GM19328 (cell line): ENCODE measurements at regions not wholly inside any gene's neighbourhood (a gene's known extent, or its start where the extent isn't known, plus 50 kb on each side); places are given as distances from the start of the nearest gene placed in this dataset.

Source experiments
- ATAC-seq: cut with Tn5 transposase; IDR thresholded peaks from one replicate; pipeline ENCODE4 v1.9.1; 2021; ENCODE audit warnings: mild to moderate bottlenecking, moderate library complexity; ENCODE audit not compliant: unreplicated experiment

DNA sequence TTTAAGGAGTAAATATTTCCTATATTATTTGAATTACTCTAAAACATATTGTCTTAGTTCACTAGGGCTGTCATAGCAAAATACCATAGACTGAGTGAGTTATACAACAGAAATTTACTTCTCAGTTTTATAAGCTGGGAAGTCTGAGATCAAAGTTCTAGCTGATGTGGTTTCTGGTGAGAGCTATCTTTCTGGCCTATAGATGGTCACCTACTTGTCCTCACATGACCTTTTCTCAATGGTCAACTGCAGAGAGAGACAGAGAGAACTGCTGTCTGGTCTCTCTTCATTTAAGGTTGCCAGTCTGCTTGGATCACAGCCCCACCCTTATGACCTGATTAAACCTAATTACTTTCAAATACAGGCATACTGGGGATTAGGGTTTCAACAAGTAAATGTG lies 490.9 kb downstream of the FBXO15 start:
- ATAC-seq = no peak

DNA sequence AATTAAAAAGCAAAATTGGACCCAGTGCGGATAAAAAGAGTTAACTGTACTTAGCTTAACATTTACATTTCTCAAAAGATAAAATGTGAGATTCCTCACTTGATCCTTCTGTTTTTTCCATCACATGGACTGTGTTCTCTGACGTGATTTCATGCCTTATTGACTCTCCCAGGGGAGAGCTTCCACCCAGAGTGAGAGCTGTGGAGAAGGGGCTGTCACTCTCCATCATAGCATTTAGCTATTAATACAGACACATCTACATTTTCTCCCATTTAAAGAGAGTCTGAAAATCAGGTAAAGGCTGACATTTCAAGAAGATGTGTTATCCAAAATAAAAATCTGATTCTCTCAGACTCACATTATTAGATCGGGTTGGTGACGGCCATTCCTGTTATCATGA lies 493.8 kb downstream of the FBXO15 start:
- no peak for ATAC-seq

DNA sequence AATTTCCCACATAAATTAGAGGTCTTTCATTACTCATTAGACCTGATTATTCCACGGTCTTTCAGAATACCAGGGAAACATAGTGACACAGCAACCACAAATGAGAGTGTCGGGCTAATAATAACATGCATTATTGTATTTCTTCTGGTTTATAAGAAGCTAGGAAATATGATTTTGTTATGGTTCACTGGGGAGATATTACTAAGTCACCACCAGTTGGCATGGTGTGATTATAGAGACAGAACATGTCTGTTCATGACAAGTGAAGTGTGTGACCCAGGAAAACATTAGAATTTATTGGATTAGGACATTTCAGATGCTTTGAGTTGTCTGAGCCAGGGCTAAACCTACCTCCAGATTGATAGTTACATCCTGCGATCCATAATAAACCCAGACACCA lies 494.4 kb downstream of the FBXO15 start:
- no peak for ATAC-seq

DNA sequence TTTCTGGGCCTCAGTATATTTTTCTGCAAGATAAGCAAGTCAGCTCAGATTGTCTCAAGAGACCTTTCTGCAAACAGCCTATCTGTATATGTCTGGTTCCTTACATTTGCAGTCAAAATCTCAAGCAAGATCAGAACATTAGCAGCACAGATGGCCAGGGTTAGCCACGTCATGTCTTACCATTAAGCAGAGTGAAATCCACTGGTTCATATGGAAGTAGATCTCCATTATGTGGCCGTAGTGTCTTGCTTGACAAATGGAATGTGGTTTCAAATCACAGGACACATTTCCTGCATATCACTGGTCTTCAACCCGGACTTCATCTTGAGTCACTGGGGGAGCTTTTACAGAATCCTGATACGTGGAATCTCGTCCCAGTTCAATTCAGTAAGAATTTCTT lies 500.2 kb downstream of the FBXO15 start:
- ATAC-seq = no peak

DNA sequence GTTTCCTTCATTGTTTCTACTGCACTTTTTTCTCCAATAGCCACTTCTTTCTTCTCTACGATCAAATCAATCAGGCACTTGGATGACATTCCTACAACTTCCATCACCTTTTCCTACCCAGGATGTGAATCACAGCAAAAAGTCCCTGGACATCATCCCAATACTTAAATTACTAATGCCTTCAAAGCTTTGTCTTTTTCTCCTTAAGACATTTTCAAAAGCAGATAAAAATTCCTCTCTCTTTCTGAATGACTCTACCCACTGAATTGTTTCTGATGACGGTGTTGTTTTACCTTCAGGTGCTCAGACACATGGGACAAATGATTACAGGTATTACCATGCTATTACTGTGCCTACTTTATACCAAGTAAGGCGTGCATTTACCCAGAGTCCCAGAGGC lies 500.9 kb downstream of the FBXO15 start:
- ATAC-seq = no peak

DNA sequence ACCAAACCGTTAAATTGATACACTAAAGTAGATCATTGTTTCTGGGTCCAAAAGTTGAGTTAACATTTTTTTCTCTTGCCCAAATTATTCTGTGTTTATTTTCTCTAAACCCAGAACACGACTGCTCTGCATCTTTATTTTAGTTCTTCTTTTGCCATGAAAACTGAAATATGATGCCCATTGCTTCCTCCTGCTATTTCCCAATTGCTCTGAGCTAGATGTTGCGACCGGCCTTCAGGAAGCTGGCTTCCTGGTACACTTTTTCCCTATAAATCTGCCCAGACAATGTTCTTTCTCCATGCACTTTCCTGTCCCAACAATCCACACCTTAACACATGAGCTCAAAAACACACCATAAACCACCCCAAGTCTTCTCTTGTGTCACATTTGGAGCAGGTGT lies 501.4 kb downstream of the FBXO15 start:
- ATAC-seq = no peak

DNA sequence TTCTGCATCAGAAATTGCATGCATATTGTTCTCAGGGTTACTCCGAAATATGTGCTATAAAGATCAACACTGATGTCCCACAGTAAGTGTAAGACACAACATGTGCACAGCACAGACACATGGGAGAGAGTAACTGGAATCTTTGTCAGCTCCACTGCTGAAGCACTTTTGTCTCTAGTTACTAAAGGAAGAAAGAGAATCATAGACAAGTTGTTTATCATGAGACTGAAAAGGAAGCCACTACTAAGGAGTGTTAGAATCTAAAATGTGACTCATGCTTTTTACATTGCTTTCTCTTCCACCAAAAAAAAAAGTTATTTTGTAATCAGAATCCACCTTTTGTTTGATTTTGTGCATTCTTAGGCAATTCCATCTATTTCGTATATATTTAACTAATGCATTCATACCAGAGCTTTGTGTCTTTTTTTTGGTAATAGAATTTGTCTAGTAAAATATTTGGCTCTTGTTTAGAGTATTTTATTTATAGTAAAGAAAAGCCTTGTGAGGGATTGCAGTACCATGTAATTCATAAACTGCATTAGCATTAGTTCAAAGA lies 502.4 kb downstream of the FBXO15 start:
- ATAC-seq = no peak

DNA sequence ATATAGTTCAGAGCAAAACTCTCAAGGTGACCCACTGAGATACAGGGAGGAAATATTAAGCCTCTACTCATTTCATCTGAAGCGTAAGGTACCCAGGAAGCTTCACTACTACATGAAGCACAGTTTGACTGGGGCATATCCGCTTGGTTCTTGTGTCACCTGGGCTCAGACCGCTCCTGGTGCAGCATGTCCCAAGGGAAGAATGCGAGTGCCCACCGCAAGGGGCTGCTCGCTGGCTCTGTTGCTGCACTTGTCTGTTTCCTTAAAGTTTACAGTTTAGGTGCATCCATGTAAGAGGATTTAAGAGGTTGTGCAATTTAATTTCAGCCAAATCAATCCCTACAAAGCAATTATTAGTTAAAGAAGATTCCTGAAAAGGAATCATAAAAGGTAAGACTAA lies 507.8 kb downstream of the FBXO15 start:
- ATAC-seq = no peak

DNA sequence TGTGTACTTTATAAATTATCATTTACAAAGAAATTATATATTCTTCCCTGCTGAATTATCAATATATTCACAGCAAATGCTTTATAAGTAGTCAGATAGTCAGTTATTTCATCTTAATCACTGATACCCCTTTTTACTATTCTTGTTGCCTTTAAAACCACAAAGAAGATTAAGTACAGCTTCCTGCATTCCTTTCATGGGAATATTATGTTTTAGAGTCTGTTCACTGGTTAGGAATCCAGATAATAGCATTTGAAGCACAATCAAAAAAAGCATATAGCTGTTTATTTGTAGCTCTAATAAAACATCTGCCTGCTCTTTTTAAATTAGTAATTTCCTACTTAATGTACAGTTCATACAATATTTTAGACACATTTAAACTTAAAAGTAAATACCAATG lies 508.9 kb downstream of the FBXO15 start:
- no peak for ATAC-seq

DNA sequence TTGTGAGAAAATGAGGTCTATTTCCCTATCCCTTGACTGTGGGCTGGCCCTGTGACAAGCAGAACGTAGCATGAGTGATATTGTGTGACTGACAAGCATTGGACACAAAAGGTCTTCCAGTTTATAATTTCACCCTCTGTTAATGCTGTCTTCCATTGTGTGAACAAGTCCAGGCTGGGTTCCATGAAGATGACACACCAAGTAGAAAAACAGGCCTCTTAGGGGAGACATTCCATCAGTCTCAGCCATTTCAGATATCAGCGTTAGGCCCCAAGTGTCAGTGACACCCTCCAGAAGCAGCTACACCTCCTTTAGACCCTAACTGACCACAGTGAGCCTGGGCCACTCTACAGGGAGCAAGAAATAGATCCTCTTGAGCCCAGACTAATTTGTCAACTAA lies 511.3 kb downstream of the FBXO15 start:
- no peak for ATAC-seq

DNA sequence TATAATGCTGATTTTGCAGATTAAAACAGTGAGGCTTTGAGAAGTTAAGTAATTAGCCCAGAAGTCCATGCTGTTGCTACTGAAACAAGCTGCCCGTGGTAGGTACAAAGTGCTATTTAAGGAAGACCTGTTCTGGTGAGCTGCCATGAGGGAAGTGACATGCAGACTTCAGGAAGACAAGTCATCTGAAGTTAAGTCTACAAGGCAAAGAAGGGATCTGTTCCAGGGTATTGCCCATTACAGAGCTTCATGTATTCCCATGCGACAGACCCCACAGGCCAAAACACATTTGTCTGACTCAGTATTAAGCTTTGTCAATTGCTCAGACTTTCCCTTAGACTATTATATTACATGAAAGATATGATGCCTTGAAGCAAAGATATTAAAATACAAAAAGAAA lies 520.8 kb downstream of the FBXO15 start:
- ATAC-seq = no peak

DNA sequence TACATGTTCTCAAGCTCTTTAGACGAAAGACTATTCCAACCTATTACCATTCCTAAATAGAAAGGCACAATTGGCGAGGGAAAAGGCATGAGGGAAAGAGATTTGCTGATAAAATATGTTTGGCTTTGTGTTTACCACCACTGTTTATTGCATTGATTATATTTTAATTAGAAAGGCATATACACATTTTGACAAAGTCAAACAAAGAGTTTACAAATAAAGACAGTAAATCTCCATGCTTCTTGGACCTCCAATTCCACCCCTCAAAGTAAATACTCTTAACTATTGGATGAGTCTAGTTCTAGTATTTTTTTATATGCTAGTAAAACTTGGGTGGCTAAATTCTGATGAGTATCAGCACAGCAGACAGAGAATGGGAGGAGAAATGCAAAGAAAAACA lies 521.4 kb downstream of the FBXO15 start:
- ATAC-seq = no peak

DNA sequence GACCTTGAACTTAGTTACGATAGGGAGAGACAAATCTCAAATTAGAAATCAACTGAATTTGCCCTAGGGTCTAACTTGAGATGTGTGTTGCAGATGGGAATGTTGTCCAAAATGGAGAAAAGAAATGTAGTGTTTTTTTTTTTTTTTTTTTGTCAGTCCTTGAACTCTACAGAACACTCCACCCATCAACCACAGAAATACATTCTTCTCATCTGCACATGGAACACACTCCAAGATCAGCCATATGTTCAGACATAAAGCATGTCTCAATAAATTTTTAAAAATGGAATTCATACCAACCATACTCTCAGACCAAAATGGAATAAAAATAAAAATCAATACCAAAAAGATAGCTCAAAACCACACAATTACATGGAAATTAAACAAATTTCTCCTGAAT lies 526.5 kb downstream of the FBXO15 start:
- no peak for ATAC-seq

DNA sequence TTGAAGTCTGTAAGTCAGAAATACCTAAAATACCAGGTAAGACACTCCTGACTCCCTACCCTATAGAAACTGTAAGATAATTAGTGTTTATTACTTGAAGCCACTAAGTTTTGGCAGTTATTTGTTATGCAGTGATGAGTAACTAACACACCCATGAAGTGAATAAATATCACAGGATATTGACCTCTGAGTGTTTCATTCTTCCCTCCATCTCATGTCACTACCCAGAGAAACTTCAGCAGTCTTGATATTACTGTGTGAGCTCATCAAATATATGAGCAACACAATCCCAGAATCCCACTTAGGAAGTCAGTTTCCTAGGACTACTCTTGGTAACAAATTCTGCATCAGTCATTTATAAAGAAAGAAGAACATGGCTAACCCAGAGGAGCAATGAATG lies 529.7 kb downstream of the FBXO15 start:
- no peak for ATAC-seq

DNA sequence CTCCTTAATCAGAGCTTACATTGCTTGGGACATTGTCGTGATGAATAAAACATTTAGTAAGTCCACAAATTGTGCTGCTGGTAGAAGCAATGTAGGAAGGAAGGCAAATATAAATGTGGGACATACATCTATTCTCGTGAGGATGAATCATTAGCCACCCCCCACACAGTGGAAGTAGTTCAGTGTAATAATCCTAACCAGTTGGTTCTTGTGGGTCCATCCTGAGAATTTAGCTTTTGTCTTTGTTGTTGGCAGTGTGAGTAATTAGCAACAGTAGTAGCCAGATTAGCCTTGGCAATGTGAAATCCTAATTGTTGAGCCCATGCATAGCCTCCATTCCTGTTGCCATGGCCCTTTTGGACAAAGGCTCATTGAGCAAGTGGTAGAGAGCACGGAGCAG lies 532.1 kb downstream of the FBXO15 start:
- no peak for ATAC-seq

DNA sequence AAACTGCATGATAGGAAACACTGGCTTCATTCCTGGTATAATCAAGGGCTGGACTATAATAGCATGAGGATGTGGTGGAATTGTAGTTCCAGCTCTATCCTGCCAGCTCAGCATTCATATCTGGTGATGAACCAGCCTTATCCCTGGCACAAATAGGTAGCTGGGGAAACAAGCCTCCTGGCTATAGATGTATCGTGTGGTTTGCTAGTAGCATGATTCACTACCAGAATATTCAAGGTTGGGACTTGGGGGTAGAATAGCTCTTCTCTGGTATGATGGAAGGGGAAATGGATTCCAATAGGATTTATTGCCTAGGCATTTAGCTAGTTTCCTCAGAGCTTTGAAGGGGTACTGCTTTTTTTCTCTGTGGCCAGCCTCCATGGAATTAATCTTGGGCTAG lies 532.8 kb downstream of the FBXO15 start:
- ATAC-seq = no peak

DNA sequence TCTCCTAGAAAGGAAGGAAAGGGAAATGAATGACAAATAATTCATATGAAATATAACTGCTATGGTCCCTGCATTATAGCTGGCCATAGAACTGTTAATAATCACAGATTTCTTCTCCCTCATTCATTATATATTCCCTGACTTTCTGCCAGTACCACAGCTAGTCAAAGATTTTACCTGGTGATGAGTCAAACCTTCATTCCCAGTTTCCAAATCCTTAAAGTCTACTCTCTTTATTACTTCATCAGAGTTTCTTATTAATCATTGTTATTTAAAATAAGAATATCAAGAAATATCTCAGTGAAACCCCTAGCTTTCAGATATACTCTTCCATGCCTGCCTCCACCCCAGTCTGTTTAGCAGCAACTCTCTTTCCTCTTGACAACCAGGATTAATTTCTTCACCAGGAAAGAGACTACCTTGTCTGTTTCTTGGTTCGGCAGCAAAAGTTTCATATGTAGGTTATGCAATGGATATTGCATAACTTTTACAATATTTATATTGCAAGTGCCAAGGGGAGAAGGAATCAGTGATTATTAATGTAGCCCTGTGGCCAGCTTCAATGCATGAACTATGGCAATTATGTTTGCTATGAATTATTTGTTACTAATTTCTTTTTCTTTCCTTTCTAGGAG lies 533.8 kb downstream of the FBXO15 start:
- ATAC-seq = no peak

DNA sequence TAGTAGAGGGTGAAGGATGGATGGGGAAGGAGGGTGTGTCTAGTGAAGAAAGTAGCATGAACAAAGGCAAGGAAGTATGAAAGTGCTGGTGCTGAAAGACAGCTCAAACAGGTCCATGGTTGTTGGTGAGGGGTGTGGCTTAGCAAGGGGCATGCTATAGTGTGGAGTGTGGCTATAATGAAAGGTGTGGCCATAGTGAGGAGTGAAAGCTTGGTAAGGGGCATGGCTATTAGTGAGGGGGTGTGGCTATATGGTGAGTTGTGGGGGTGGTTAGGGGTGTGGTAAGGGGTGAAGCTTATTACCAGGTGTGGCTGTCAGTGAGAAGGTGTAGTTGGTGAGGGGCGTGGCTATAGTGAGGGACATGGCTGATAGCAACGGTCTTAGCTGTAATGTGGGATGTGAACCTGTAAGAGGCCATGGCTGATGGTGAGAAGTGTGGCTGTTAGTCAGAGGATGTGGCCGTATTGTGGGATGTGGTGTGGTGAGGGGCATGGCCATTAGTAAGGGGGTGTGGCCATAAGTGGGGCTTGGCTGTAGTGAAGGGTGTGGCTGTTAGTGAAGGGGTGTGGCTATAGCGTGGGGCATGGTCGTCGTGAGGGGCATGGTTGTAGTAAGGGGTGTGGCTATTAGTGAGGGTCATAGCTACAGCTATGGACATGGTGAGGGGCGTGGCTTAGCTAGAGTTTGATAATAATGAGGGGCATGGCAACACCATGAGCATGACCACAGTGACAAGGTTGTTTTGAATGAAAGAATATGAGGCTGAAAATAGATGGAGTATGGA lies 549.6 kb downstream of the FBXO15 start:
- ATAC-seq = no peak

DNA sequence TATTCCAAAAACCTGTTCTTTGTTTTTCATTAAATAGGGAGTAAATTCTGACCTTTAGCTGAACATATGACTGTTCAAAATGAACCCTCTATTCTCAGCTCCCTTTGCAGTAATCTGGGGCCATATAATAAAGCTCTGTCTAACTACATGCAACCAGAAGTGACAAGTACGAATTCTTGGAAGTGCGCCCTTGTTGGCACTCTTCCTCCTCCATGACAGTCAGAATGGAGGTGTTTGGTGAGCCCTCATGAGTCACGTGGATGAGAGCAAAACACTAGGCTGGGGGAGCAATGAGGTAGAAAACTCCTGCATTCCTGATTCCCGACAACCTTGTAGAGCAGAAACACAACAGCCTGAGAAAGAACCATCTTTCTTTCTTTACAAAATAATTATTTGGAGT lies 552.9 kb downstream of the FBXO15 start:
- ATAC-seq = no peak

DNA sequence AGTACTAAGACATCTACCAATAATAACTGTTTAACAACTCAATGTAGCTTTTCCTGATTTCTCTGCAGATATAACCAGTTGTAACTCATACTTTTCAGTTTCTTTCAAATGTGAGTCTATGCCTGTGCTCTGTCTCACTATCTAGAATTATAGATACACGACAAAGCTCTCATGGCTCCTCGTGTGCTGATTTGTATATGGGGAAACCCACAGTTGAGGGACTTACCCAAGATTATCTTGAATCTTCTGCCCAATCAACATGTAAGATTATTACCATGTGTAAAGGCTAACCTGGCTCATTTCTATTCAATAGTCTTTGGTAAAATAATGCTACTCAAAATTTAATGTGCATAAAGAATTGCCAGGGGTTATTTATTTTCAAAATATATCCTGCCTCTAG lies 554.4 kb downstream of the FBXO15 start:
- ATAC-seq = no peak

DNA sequence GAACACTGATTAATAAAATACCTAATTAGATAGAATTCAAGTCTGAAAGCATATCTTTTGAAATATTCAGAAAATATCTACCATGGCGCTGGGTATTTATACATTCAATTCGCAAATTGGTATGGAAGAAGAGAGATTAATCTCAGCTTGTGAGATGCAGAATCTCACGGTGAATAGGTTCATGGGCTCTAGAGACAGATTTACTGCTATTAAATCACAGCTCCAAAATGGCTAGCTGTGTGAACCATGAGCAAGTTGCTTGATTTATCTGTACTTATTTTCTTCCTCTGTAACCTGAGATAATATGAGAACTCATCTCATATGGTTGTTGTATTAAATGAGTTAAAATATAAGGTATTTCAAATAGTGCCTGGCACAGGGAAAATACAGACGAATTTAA lies 556.7 kb downstream of the FBXO15 start:
- no peak for ATAC-seq

DNA sequence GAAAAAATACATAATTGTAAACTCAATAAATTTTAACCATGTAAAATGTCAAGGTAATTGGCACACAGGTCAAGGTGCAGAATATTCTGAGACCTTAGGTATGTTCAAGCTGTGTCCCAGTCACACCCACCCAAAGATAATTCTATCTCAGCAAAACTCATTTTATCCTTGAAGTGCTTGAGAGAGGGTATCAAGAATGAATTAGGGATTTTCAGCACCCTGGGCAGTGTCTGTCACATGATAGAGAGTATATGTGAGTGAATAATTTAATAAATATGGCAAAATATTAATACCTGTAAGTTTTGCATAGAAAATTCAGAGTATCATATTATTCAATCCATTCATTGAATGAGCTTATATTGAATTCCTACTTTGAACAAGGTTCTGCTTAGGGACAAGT lies 567.9 kb downstream of the FBXO15 start:
- no peak for ATAC-seq

DNA sequence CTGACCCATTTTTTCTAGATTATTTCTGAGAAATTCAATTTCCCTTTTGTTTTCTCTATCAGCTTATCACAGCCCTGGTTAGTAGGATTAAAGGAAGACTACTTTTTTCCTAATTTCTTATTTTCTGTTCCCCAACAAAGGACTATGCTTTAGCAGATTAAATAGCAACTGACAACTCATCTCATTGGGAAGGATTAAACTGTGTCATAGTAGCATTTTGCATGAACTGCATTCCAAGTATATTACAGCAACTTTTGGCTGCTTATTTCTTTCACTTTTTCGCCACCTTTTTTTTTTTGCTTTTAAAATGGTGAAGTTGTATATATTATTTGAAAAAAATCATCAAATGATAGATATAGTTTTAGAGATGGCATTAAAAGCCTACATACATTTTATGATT lies 570.3 kb downstream of the FBXO15 start:
- ATAC-seq = no peak
